SIG-M5 treated with dmso at 0.1 percent for 504 hours (cell line): ENCODE measurements at regions not wholly inside any gene's neighbourhood (a gene's known extent, or its start where the extent isn't known, plus 50 kb on each side); places are given as distances from the start of the nearest gene placed in this dataset.
A peak's percentile ranks its signal among the peaks of the same experiment; 100 is the strongest.

Experiments
- DNase-seq: peaks from one replicate; lab custom pipeline; 2025; ENCODE audit not compliant: unreplicated experiment; lab: John Stamatoyannopoulos, UW

DNA sequence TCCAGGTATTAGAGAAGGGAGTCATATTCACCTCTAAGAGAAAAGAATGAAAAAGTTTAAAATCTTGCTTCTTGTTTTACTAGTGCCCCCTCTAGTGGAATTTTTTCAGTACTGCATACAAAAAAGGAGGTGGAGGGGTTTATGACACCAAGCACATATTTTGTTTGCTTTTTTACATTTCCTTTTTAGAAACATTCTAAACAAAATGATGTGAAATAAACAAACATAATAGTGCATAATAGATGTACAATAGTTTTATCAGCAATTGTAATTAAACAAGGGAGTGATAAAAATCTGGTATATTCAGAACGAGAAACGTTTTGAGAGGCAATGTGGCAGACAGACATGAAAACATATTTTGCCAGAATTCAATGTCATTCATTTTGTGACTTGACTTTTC is 111.0 kb upstream of the TFAP2D start:
- DNase-seq = peak; percentile 25

DNA sequence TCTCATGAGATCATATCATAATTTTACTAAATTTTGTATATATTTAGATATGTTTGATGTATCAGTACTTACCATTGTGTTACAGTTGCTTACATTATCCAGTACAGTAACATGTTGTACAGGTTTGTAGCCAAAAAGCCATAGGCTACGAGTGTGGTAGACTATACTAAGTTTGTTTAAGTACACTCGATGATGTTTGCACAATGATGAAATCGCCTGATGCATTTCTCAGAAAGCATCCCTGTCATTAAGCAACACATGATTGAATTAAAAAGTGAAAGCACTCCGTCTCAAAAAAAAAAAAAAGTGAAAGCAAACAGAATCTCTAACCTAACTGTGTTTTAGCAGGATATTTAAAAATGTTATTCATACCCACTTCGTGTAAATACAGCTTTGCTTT is 104.9 kb upstream of the TFAP2D start:
- DNase-seq = peak; percentile 4

DNA sequence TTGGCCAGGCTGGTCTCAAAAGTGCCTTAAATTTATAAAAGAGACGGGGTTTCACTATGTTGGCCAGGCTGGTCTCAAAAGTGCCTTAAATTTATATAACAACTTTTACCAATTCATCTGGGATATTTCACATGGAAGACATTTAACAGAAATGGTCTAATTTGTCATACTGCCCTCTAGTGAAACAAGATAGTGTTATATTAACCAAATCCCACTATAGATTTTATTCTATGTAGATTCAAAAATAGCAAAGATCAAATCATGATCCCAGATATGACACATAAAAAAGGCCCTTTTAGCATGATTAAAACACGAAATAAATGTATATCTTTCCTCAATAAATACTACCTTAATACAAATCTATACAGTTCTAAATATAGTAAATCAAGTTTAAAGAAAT is 102.8 kb upstream of the TFAP2D start:
- no peak for DNase-seq

DNA sequence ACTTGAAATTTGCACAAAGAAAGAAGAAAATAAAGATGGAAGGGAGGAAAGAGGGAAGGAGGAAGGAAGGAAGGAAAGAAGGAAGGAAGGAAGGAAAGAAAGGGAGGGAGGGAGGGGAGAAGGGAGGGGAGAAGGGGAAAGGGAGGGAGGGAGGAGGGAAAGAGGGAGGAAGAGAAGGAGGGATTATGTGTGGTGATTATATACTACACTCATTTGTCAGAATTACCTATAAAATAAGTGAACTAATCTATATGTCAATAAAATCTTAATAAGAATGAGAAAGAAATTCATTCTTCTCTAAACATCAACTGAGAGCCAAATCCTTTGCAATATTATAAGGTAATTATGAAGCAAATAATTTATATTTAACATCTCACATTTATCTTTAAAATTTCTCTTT is 77.9 kb upstream of the TFAP2D start:
- DNase-seq = no peak

DNA sequence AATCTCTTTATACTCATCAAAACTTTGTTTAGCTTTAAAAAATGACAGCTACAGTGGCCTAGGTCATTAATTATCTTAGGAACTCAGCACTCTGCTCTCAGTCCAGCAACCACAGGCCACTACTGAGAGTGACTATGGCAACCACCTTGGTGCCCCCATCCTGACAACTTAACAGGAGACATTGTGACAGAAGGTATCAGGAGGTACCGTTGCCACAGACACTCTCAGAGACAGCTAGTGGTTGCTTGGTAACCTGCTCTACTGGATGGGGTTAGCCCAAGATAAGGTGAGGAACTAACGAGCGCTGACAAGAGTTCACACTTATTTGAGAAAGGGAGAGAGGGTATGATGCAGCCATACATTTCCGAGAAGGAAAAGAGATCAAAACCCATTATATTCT is 76.1 kb upstream of the TFAP2D start:
- no peak for DNase-seq

DNA sequence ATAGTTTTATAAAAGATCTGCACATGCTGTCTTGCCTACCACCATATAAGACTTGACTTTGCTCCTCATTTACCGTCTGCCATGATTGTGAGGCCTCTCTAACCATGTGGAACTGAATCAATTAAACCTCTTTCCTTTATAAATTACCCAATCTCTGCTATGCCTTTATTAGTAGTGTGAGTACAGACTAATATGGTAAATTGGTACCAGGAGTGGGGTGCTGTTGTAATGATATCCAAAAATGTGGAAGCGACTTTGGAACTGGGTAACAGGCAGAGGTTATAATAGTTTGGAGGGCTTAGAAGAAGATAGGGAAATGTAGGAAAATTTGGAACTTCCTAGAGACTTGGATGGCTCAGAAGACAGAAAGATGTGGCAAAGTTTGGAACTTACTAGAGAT is 64.2 kb upstream of the TFAP2D start:
- DNase-seq = no peak

DNA sequence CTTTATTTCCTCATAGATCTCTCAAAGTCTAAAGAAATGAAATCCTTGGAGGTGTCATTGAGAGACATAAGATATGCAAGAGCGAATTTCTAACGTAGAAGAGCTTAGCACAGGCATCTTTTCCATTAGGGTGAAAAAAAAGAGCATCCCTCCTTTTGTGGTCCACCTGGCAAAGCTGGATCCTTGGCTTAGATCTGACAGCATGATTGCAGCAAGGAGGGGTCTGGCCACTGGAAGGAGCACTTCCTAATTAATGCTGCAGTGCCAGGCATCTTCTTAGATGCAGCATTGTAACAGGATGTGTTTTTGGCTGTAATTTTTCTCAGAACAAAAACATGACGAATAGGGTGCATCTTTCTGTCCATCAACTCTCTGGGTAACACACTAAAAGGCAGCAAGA is 60.1 kb upstream of the TFAP2D start:
- DNase-seq = no peak

DNA sequence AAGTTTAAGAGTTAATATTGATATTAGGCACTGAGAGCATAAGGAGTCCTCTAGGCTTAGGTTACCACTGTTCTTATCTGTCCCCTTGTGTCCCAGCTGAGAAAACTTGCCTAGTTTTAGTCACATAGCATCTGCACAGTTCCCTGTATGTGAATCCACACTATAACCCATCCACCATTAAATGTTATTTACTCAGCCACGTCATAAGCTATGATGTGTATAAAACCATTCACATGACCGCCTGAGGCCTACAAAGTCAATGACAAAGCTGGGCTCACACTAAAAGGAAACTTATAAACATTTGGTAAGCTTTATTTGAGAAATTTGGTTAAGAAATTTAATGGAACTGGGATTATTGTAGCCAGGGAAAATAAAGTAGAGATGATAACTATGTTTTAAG is 59.2 kb upstream of the TFAP2D start:
- no peak for DNase-seq

DNA sequence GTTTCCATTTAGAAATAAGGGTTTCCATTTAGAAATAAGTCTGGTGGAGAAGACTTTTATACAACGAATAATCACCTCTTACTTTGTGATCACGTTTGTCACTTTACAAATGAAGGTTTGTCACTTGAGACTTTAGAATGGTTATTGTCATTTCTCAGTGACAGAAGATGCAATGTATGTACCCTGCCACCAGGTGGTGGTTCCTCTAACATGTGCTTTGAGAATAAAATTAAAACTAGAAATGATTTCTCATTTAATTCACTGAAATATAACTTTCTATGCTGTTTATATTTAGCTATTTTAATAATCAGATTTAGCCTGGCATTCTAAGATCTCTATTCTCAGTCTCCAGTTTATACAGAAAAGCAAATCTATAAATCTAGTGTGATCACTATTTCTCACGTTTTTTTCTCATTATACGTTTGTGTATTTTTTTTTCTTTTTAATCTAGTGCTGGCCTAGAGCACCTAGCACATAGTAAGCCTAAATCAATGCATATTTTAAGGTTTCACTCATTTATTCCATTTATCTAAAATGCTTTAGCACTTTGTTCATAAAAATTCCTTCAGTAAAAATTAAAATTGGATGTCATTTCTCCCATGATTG is 57.4 kb upstream of the TFAP2D start:
- DNase-seq = peak; percentile 16

DNA sequence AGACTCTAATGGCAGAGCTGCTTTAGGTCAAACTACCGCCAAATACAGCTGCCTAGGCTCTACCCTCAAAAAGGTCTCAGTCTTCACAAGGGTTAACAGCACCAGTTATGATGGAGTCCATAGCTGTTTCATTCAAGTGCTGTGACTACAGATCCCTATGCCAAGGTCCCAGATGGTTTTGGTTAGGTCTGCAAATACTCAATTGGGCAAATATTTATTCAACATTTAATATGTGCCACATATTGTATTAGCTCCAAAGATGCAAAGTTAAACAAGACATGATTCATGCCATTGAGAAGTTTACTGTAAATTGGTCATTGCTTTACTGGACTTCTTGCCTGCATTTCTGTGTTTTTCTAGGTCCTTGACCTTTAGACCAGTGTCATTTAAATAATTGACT is 55.8 kb upstream of the TFAP2D start:
- no peak for DNase-seq

DNA sequence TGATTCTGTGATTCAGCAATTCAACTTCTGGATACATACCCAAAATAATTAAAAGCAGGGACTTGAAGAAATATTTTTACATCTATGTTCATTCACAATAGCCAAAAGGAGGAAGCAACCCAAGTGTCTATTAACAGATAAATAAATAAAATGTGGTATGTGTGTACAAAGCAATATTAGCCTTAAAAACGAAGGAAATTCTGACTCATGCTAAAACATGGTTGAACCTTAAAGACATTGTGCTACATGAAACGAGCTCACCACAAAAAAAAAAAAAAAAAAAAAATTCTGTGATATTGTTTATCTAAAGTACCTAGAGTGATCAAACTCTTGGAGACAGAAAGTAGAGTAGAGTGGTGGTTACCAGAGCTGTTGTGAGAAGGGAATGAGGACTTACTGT is 54.8 kb upstream of the TFAP2D start:
- DNase-seq = no peak

DNA sequence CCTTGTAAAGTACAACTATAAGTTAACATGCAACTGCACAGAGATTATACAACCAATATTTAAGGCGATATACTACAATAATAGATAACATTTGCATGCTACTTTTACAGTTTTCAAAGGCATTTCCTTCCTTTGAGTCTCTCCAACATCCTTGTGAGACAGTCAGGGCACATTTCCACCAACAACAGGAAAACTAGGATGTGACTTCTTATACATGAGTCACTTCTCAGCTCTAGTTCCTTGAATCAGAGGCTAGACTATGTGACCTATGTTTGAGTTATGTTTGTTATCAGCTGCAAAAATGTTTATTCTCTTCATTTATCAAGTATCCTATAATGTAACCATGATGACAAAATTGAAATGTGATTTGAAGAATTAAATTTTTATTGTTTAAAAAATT is 51.7 kb upstream of the TFAP2D start:
- no peak for DNase-seq
